ENCODE measurements at regions not wholly inside any gene's neighbourhood (a gene's known extent, or its start where the extent isn't known, plus 50 kb on each side); places are given as distances from the start of the nearest gene placed in this dataset.

DNA sequence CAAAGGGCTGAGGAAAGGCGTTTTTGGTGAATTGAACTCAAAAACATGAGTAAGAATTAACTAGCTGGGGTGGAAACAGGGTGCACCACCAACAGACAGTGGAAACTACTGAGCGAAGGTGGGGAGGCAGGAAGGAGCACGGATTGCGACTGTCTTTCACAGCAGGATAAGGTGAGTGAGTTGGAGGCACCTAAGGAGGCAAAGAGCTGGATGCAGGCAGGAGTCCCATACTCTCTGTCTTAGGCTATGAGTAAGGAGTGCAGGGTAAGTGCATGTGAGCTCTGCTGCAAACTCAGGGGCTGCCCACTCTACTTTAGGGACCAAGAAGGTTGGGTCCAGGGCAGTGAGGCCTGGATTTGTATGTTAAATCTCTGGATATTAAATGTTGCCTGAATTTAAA lies 333.1 kb upstream of the ZNF521 start:
- TF ChIP-seq POLR2A (IDR thresholded peaks at IDR 0.05; ENCODE audit: low read length) (no peak), GATA1 (IDR thresholded peaks at IDR 0.05; ENCODE audit: low read depth, low read length) (no peak)
